ENCODE measurements at regions not wholly inside any gene's neighbourhood (a gene's known extent, or its start where the extent isn't known, plus 50 kb on each side); places are given as distances from the start of the nearest gene placed in this dataset.

GRCh38 chrX:121831601-121832000 lies 784.2 kb downstream of the GLUD2 start (continued):
- TF ChIP-seq, protein P1, sequence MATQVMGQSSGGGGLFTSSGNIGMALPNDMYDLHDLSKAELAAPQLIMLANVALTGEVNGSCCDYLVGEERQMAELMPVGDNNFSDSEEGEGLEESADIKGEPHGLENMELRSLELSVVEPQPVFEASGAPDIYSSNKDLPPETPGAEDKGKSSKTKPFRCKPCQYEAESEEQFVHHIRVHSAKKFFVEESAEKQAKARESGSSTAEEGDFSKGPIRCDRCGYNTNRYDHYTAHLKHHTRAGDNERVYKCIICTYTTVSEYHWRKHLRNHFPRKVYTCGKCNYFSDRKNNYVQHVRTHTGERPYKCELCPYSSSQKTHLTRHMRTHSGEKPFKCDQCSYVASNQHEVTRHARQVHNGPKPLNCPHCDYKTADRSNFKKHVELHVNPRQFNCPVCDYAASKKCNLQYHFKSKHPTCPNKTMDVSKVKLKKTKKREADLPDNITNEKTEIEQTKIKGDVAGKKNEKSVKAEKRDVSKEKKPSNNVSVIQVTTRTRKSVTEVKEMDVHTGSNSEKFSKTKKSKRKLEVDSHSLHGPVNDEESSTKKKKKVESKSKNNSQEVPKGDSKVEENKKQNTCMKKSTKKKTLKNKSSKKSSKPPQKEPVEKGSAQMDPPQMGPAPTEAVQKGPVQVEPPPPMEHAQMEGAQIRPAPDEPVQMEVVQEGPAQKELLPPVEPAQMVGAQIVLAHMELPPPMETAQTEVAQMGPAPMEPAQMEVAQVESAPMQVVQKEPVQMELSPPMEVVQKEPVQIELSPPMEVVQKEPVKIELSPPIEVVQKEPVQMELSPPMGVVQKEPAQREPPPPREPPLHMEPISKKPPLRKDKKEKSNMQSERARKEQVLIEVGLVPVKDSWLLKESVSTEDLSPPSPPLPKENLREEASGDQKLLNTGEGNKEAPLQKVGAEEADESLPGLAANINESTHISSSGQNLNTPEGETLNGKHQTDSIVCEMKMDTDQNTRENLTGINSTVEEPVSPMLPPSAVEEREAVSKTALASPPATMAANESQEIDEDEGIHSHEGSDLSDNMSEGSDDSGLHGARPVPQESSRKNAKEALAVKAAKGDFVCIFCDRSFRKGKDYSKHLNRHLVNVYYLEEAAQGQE (IDR thresholded peaks at IDR 0.05; ENCODE audit: low read depth, low read length): no peak
- no peak for TF ChIP-seq MEF2B (IDR thresholded peaks at IDR 0.05; ENCODE audit: partially characterized antibody, poor library complexity, severe bottlenecking)
- TF ChIP-seq RCOR1 (conservative IDR thresholded peaks at IDR 0.05; ENCODE audit: low read depth, low read length): no peak
- no peak for TF ChIP-seq IRF4 (IDR thresholded peaks at IDR 0.05; ENCODE audit: low read depth, low read length)
- no peak for TF ChIP-seq IKZF1 (conservative IDR thresholded peaks at IDR 0.05)
- TF ChIP-seq DPF2 (IDR thresholded peaks at IDR 0.05): no peak
- TF ChIP-seq CUX1 (IDR thresholded peaks at IDR 0.05; ENCODE audit: insufficient replicate concordance, low read depth, low read length): no peak
- no peak for TF ChIP-seq RELA (IDR thresholded peaks at IDR 0.05; ENCODE audit: borderline replicate concordance, partially characterized antibody)
- TF ChIP-seq, protein P2, sequence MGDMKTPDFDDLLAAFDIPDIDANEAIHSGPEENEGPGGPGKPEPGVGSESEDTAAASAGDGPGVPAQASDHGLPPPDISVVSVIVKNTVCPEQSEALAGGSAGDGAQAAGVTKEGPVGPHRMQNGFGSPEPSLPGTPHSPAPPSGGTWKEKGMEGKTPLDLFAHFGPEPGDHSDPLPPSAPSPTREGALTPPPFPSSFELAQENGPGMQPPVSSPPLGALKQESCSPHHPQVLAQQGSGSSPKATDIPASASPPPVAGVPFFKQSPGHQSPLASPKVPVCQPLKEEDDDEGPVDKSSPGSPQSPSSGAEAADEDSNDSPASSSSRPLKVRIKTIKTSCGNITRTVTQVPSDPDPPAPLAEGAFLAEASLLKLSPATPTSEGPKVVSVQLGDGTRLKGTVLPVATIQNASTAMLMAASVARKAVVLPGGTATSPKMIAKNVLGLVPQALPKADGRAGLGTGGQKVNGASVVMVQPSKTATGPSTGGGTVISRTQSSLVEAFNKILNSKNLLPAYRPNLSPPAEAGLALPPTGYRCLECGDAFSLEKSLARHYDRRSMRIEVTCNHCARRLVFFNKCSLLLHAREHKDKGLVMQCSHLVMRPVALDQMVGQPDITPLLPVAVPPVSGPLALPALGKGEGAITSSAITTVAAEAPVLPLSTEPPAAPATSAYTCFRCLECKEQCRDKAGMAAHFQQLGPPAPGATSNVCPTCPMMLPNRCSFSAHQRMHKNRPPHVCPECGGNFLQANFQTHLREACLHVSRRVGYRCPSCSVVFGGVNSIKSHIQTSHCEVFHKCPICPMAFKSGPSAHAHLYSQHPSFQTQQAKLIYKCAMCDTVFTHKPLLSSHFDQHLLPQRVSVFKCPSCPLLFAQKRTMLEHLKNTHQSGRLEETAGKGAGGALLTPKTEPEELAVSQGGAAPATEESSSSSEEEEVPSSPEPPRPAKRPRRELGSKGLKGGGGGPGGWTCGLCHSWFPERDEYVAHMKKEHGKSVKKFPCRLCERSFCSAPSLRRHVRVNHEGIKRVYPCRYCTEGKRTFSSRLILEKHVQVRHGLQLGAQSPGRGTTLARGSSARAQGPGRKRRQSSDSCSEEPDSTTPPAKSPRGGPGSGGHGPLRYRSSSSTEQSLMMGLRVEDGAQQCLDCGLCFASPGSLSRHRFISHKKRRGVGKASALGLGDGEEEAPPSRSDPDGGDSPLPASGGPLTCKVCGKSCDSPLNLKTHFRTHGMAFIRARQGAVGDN (IDR thresholded peaks at IDR 0.05): no peak

Measured in GM12878 (cell line).